ENCODE measurements at regions not wholly inside any gene's neighbourhood (a gene's known extent, or its start where the extent isn't known, plus 50 kb on each side); places are given as distances from the start of the nearest gene placed in this dataset.

DNA sequence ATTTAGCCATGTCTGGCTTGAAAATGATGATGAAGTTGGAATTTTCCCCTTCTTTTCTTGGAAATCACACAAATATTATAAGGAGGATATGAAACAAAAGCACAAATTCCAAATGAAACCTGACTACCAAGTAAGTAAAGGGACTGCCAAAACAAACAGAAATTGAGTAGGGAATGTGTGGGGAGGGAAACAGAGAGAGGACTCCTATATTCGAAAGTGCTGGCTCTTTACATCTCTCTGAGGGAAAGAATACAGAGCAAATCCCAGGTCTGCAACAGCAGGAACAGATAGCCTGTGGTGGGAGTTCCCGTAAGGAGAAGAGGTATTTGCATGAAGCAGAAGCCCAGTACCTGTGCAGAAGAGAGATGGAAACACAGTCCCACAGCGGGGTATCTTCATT lies 583.7 kb downstream of the EPM2A start:
- TF ChIP-seq, protein P1, sequence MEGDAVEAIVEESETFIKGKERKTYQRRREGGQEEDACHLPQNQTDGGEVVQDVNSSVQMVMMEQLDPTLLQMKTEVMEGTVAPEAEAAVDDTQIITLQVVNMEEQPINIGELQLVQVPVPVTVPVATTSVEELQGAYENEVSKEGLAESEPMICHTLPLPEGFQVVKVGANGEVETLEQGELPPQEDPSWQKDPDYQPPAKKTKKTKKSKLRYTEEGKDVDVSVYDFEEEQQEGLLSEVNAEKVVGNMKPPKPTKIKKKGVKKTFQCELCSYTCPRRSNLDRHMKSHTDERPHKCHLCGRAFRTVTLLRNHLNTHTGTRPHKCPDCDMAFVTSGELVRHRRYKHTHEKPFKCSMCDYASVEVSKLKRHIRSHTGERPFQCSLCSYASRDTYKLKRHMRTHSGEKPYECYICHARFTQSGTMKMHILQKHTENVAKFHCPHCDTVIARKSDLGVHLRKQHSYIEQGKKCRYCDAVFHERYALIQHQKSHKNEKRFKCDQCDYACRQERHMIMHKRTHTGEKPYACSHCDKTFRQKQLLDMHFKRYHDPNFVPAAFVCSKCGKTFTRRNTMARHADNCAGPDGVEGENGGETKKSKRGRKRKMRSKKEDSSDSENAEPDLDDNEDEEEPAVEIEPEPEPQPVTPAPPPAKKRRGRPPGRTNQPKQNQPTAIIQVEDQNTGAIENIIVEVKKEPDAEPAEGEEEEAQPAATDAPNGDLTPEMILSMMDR (IDR thresholded peaks at IDR 0.05): no peak
- TF ChIP-seq POLR2A (IDR thresholded peaks at IDR 0.05): no peak
